H1 (cell line): ENCODE measurements at regions not wholly inside any gene's neighbourhood (a gene's known extent, or its start where the extent isn't known, plus 50 kb on each side); places are given as distances from the start of the nearest gene placed in this dataset.

Experiments used
- ATF3 ChIP-seq: IDR thresholded peaks from 2 replicates; pipeline ENCODE4 v1.6.1; 2011; ENCODE audit warnings: low read depth, mild to moderate bottlenecking, low read length; ENCODE audit not compliant: insufficient read depth
- CHD2 ChIP-seq: IDR thresholded peaks from 2 replicates; pipeline ENCODE4 v1.6.1; 2012; ENCODE audit warnings: low read length, improper control_type of control experiment
- CHD7 ChIP-seq: fragments of 300-600 bp; sonication (generic); IDR thresholded peaks from 2 replicates; pipeline ENCODE4 v1.7.1; 2012; ENCODE audit warnings: low read length, moderate library complexity, mild to moderate bottlenecking, inconsistent platforms; ENCODE audit not compliant: insufficient replicate concordance
- CTBP2 ChIP-seq: IDR thresholded peaks from 2 replicates; pipeline ENCODE4 v1.7.0; 2011; ENCODE audit warnings: borderline replicate concordance, mild to moderate bottlenecking, moderate library complexity, mixed read lengths, low read length; ENCODE audit not compliant: insufficient read depth, insufficient read length
- EGR1 ChIP-seq: IDR thresholded peaks from 2 replicates; pipeline ENCODE4 v1.6.1; 2011; ENCODE audit warnings: low read depth, low read length, borderline replicate concordance
- HDAC2 ChIP-seq, 2 experiments: fragments of 300-600 bp in 1 of 2; sonication (generic) in 1 of 2; IDR thresholded peaks; 2 replicates each; pipeline ENCODE4 v1.6.1; 2011 to 2012; ENCODE audit warnings: low read depth in 2 of 2, low read length in 2 of 2, mild to moderate bottlenecking in 2 of 2, moderate library complexity in 2 of 2, borderline replicate concordance in 1 of 2, inconsistent platforms in 1 of 2
- NANOG ChIP-seq: IDR thresholded peaks from 2 replicates; pipeline ENCODE4 v1.6.1; 2011; ENCODE audit warnings: low read length, low read depth, mild to moderate bottlenecking, inconsistent platforms; ENCODE audit not compliant: insufficient read depth, poor library complexity, severe bottlenecking
- RAD21 ChIP-seq, 2 experiments: IDR thresholded peaks in 1 of 2; conservative IDR thresholded peaks in 1 of 2; 2 replicates each; pipeline ENCODE4 v1.6.1; 2011; ENCODE audit warnings: low read depth in 2 of 2, low read length in 2 of 2, improper control_type of control experiment in 1 of 2, inconsistent platforms in 1 of 2, mild to moderate bottlenecking in 1 of 2, moderate library complexity in 1 of 2

GRCh38 chr6:14634072-14634471 is 516.5 kb downstream of the CD83 start (continued):
- TF ChIP-seq CHD7 (no peak), CHD2 (no peak), CTBP2 (no peak), RAD21 (IDR thresholded peaks at IDR 0.05 in 1 of 2, conservative IDR thresholded peaks at IDR 0.05 in 1 of 2; ENCODE audit: low read depth in 2 of 2, low read length in 2 of 2) (no peak), EGR1 (no peak), ATF3 (no peak), HDAC2 (IDR thresholded peaks at IDR 0.05; ENCODE audit: borderline replicate concordance in 1 of 2, low read depth in 2 of 2, low read length in 2 of 2) (no peak), NANOG (no peak)
